Mesenchymal stem cell (in vitro differentiated cells and primary cell): ENCODE measurements at regions not wholly inside any gene's neighbourhood (a gene's known extent, or its start where the extent isn't known, plus 50 kb on each side); places are given as distances from the start of the nearest gene placed in this dataset.

ENCODE experiments used
- DNase-seq: peaks from one replicate; pipeline ENCODE4 v3.0.0-alpha.2; 2013
- H2AFZ ChIP-seq: one replicate; pipeline ENCODE4 v1.6.1; 2013; ENCODE audit warnings: low read depth, mild to moderate bottlenecking, control low read depth, inconsistent platforms, low read length, moderate library complexity
- H2AK5ac ChIP-seq: 2 replicates; pipeline ENCODE4 v1.6.1; 2013; ENCODE audit warnings: low read length, moderate library complexity, mild to moderate bottlenecking, inconsistent platforms; ENCODE audit not compliant: severe bottlenecking
- H2BK120ac ChIP-seq: one replicate; pipeline ENCODE4 v1.6.1; 2013; ENCODE audit warnings: low read depth, mild to moderate bottlenecking, inconsistent platforms, low read length, moderate library complexity
- H2BK12ac ChIP-seq, 2 experiments: one replicate each; pipeline ENCODE4 v1.6.1; 2013; ENCODE audit warnings: inconsistent platforms in 2 of 2, low read length in 2 of 2, mild to moderate bottlenecking in 2 of 2, moderate library complexity in 2 of 2, control low read depth in 1 of 2
- H2BK15ac ChIP-seq: one replicate; pipeline ENCODE4 v1.6.1; 2013; ENCODE audit warnings: mild to moderate bottlenecking, low read depth, inconsistent platforms; ENCODE audit not compliant: poor library complexity, severe bottlenecking
- H2BK5ac ChIP-seq: 2 replicates; pipeline ENCODE4 v1.6.1; 2013; ENCODE audit warnings: low read depth, mild to moderate bottlenecking, low read length, control low read depth, inconsistent platforms; ENCODE audit not compliant: poor library complexity, severe bottlenecking
- H3K14ac ChIP-seq, 2 experiments: one replicate each; pipeline ENCODE4 v1.6.1; 2013; ENCODE audit warnings: inconsistent platforms in 2 of 2, low read length in 2 of 2, control low read depth in 1 of 2, mild to moderate bottlenecking in 1 of 2, moderate library complexity in 1 of 2
- H3K18ac ChIP-seq, 2 experiments: one replicate each; pipeline ENCODE4 v1.6.1; 2013; ENCODE audit warnings: inconsistent platforms in 2 of 2, low read length in 2 of 2, control low read depth in 1 of 2, low read depth in 1 of 2, mild to moderate bottlenecking in 1 of 2
- H3K23ac ChIP-seq, 2 experiments: one replicate each; pipeline ENCODE4 v1.6.1; 2013; ENCODE audit warnings: inconsistent platforms in 2 of 2, low read length in 2 of 2, mild to moderate bottlenecking in 2 of 2, moderate library complexity in 2 of 2, control low read depth in 1 of 2
- H3K27ac ChIP-seq: 2 replicates; pipeline ENCODE4 v1.5.1; 2013; ENCODE audit warnings: mild to moderate bottlenecking, moderate library complexity, low read length, control low read depth, inconsistent platforms; ENCODE audit not compliant: poor library complexity, severe bottlenecking
- H3K27me3 ChIP-seq, 2 experiments: 2 replicates each; pipeline versions ENCODE4 v1.6.1 to v1.7.0; 2013; ENCODE audit warnings: low read length in 2 of 2, mild to moderate bottlenecking in 2 of 2, moderate library complexity in 2 of 2, control low read depth in 1 of 2, inconsistent platforms in 1 of 2; ENCODE audit not compliant: control insufficient read depth in 1 of 2, insufficient read depth in 1 of 2
- H3K36me3 ChIP-seq, 2 experiments: 2 replicates each; pipeline versions ENCODE4 v1.6.1 to v1.7.0; 2013; ENCODE audit warnings: low read length in 2 of 2, control low read depth in 1 of 2, inconsistent platforms in 1 of 2, low read depth in 1 of 2, mild to moderate bottlenecking in 1 of 2; ENCODE audit not compliant: insufficient read depth in 2 of 2, control insufficient read depth in 1 of 2
- H3K4ac ChIP-seq, 2 experiments: one replicate each; pipeline ENCODE4 v1.6.1; 2013; ENCODE audit warnings: inconsistent platforms in 2 of 2, low read length in 2 of 2, mild to moderate bottlenecking in 2 of 2, moderate library complexity in 2 of 2, control low read depth in 1 of 2, low read depth in 1 of 2
- H3K4me1 ChIP-seq: 2 replicates; pipeline ENCODE4 v1.6.1; 2013; ENCODE audit warnings: low read depth, low read length, control low read depth; ENCODE audit not compliant: control insufficient read depth, insufficient read depth
- H3K4me2 ChIP-seq: 2 replicates; pipeline ENCODE4 v1.6.1; 2013; ENCODE audit warnings: low read length, mild to moderate bottlenecking, inconsistent platforms; ENCODE audit not compliant: poor library complexity, severe bottlenecking
- H3K4me3 ChIP-seq, 2 experiments: 2 replicates each; pipeline versions ENCODE4 v1.5.1 to v1.7.0; 2013; ENCODE audit warnings: low read length in 2 of 2, mild to moderate bottlenecking in 2 of 2, control low read depth in 1 of 2, low read depth in 1 of 2; ENCODE audit not compliant: insufficient read depth in 1 of 2
- H3K79me1 ChIP-seq: replicated peaks from 2 replicates; pipeline ENCODE4 v1.6.1; 2013; ENCODE audit warnings: mild to moderate bottlenecking, control low read depth, low read length, inconsistent platforms; ENCODE audit not compliant: poor library complexity, severe bottlenecking
- H3K9ac ChIP-seq: 2 replicates; pipeline ENCODE4 v1.7.0; 2013; ENCODE audit warnings: mild to moderate bottlenecking, low read length, moderate library complexity
- H3K9me3 ChIP-seq: 2 replicates; pipeline ENCODE4 v1.7.0; 2013; ENCODE audit warnings: mild to moderate bottlenecking, low read length; ENCODE audit not compliant: control insufficient read depth
- H4K8ac ChIP-seq: one replicate; pipeline ENCODE4 v1.6.1; 2013; ENCODE audit warnings: inconsistent platforms, mild to moderate bottlenecking, low read length, moderate library complexity
- H4K91ac ChIP-seq: one replicate; pipeline ENCODE4 v1.6.1; 2013; ENCODE audit warnings: mild to moderate bottlenecking, low read length, inconsistent platforms
- WGBS: methylation state at CpG from one replicate; pipeline ENCODE4 v1.1.7; 2013; ENCODE audit warnings: mixed read lengths; 5-methylcytosine and 5-hydroxymethylcytosine counted together

DNA sequence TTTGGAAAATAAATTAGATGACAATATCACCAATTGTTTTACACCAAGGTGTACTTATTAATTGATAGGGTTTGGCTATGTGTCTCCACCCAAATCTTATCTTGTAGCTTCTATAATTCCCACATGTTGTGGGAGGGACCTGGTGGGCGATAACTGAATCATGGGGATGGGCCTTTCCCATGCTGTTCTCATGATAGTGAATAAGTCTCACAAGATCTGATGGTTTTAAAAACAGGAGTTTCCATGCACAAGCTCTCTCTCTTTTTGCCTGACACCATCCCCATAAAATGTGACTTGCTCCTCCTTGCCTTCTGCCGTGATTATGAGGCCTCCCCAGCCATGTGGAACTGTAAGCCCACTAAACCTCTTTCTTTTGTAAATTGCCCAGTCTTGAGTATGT is 131.0 kb upstream of the LMO4 start:
- Histone ChIP-seq H2BK15ac (no peak overlapping the region), H2BK12ac (no peak overlapping the region), H3K4me2 (no peak overlapping the region), H3K23ac (no peak overlapping the region), H3K27me3 (peaks cover 0 to 4% of the 10 kb centered on the region in 2 experiments), H2BK120ac (no peak overlapping the region), H4K91ac (no peak overlapping the region), H3K27ac (no peak overlapping the region), H3K4ac (no peak overlapping the region), H3K9me3 (peaks cover 26% of the 10 kb centered on the region), H2AK5ac (no peak overlapping the region), H3K4me1 (no peaks in the 10 kb centered on the region), H4K8ac (no peak overlapping the region), H2AFZ (no peak overlapping the region), H3K79me1 (no peaks in the 10 kb centered on the region), H3K14ac (no peak overlapping the region), H3K9ac (no peak overlapping the region), H2BK5ac (no peak overlapping the region), H3K18ac (no peak overlapping the region), H3K36me3 (no peaks in the 10 kb centered on the region), H3K4me3 (no peak overlapping the region)
- DNase-seq = no peak
- 71% methylated on average over 2 of the region's 2 CpGs for WGBS

DNA sequence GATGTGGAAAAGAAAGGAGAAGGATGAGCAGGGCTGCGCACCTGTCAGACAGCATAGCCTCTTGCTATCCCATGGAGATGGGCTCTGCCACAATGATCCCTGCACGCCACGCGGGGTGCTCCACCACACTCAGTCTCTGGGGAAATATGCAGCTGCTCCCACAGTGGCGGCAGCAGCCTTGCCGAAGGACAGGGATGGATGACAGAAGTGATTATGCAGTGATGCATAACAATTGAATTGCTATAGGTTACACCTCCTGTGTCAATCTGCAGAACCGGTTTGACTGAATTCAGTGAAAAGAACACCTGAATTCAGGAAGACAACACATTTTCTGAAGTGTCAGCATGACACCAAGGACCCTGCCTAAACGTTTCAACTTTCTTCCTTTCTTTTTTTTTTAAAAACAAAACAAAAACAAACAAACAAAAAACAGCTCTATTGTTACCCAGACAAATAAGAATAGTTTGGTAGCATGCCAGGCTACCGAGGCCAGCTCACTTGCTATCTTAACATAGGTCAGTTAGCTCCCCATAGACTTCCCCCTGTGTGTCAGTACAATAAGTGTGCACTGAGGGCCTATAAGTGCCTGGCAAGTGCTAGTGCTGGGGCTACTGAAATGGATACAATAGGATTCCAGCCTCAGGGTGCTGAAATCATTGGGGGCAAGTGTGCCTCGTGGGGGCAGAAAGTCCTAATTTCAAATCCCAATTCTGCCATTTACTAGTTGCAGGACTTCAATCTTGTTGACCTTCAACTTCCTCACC is 127.6 kb upstream of the LMO4 start:
- Histone ChIP-seq H3K4me1 (no peaks in the 10 kb centered on the region), H3K18ac (no peak overlapping the region), H3K9ac (no peak overlapping the region), H3K36me3 (no peaks in the 10 kb centered on the region), H3K23ac (no peak overlapping the region), H2AFZ (no peak overlapping the region), H4K91ac (no peak overlapping the region), H3K79me1 (no peaks in the 10 kb centered on the region), H2BK120ac (no peak overlapping the region), H3K27me3 (peaks cover 0 to 4% of the 10 kb centered on the region in 2 experiments), H3K4me3 (no peak overlapping the region), H2BK15ac (no peak overlapping the region), H2BK5ac (no peak overlapping the region), H2BK12ac (no peak overlapping the region), H3K27ac (no peak overlapping the region), H3K14ac (no peak overlapping the region), H3K4ac (no peak overlapping the region), H2AK5ac (no peak overlapping the region), H3K9me3 (peaks cover 2% of the 10 kb centered on the region), H3K4me2 (no peak overlapping the region), H4K8ac (no peak overlapping the region)
- WGBS = 70% methylated on average over 9 of the region's 10 CpGs
- no peak for DNase-seq

DNA sequence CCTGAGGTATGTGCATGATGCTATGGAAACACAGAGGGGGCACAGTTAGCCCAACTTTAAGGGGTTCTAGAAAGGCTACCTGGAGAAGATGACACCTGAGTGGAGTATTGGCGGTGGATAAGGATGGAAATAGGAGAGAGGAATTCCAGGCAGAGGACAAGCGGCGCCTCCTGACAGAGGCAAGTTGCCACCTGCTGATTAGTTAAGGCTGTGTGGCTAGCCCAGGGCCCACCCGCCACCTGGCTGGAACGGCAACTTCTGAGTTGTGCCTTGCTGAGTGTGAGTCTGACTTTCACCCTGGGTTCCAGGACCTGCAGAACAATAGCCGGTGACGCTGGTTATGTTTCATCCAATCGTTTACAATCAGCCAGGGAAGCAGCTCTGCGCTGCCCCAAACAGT is 126.9 kb upstream of the LMO4 start:
- H3K4me1 ChIP-seq = no peaks in the 10 kb centered on the region
- no peak overlapping the region for H2AK5ac ChIP-seq
- no peak for DNase-seq
- 87% methylated on average over 9 of the region's 9 CpGs for WGBS
- no peak overlapping the region for H2BK12ac ChIP-seq
- H2BK15ac ChIP-seq = no peak overlapping the region
- no peak overlapping the region for H3K9ac ChIP-seq
- no peak overlapping the region for H3K23ac ChIP-seq
- H3K9me3 ChIP-seq = no peaks in the 10 kb centered on the region
- H3K36me3 ChIP-seq = no peaks in the 10 kb centered on the region
- no peak overlapping the region for H3K4me2 ChIP-seq
- no peak overlapping the region for H2BK120ac ChIP-seq
- H4K91ac ChIP-seq = no peak overlapping the region
- no peak overlapping the region for H4K8ac ChIP-seq
- no peak overlapping the region for H2BK5ac ChIP-seq
- H3K4me3 ChIP-seq = no peak overlapping the region
- no peak overlapping the region for H3K14ac ChIP-seq
- H3K4ac ChIP-seq = no peak overlapping the region
- no peak overlapping the region for H2AFZ ChIP-seq
- H3K18ac ChIP-seq = no peak overlapping the region
- no peaks in the 10 kb centered on the region for H3K79me1 ChIP-seq
- peaks cover 2 to 4% of the 10 kb centered on the region in 2 experiments for H3K27me3 ChIP-seq
- H3K27ac ChIP-seq = no peak overlapping the region

DNA sequence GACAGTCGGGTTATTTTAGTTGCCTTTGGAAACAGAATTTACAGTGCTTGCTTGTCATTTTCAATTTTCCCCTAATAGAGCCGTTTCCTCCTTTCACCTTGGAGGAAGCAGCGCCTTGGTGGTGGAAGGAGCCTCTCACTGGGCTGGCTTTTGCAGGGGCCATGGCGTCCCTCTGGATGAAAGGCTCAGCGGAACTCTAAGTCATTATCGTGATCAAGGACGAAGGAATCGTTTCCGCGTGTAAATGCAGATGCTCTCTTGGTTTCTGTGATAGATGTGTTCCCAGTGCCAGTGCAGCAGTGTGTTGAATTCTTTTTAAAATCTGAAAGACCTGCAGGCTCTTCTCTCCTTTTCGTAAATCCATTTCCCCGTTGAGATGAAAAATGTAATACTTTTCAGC is 126.2 kb upstream of the LMO4 start:
- no peak overlapping the region for H2AK5ac ChIP-seq
- no peak overlapping the region for H3K4me3 ChIP-seq
- H3K4me2 ChIP-seq = no peak overlapping the region
- 88% methylated on average over 10 of the region's 12 CpGs for WGBS
- H2AFZ ChIP-seq = no peak overlapping the region
- no peaks in the 10 kb centered on the region for H3K79me1 ChIP-seq
- no peak overlapping the region for H3K27ac ChIP-seq
- no peaks in the 10 kb centered on the region for H3K9me3 ChIP-seq
- no peak overlapping the region for H2BK5ac ChIP-seq
- H3K9ac ChIP-seq = peak overlapping the region; percentile 50
- H3K4ac ChIP-seq = no peak overlapping the region
- no peaks in the 10 kb centered on the region for H3K36me3 ChIP-seq
- no peak for DNase-seq
- H2BK12ac ChIP-seq = no peak overlapping the region
- H4K91ac ChIP-seq = no peak overlapping the region
- no peak overlapping the region for H3K14ac ChIP-seq
- no peak overlapping the region for H2BK120ac ChIP-seq
- H2BK15ac ChIP-seq = no peak overlapping the region
- no peak overlapping the region for H3K23ac ChIP-seq
- H3K27me3 ChIP-seq = peaks cover 4 to 7% of the 10 kb centered on the region in 2 experiments
- H4K8ac ChIP-seq = no peak overlapping the region
- no peak overlapping the region for H3K18ac ChIP-seq
- H3K4me1 ChIP-seq = no peaks in the 10 kb centered on the region
